Activated naive CD8-positive, alpha-beta T cell treated with anti-CD3 and anti-CD28 coated beads, Interleukin-2, amount 50 U/mL, for 24 hours (primary cell): ENCODE measurements at regions not wholly inside any gene's neighbourhood (a gene's known extent, or its start where the extent isn't known, plus 50 kb on each side); places are given as distances from the start of the nearest gene placed in this dataset.
A peak's percentile ranks its signal among the peaks of the same experiment; 100 is the strongest.

Experiments used
- ATAC-seq: fragments of 150-1000 bp; cut with Tn5 transposase; one replicate; pipeline ENCODE4 v1.10.0; 2021
- DNase-seq: peaks from one replicate; pipeline ENCODE4 v3.0.0; 2021
- H3K27ac Mint-ChIP-seq: one replicate; pipeline ENCODE4 v1.8.0; 2021; ENCODE audit warnings: mild to moderate bottlenecking, mixed read lengths
- H3K27me3 Mint-ChIP-seq: one replicate; pipeline ENCODE4 v1.8.0; 2021; ENCODE audit warnings: mixed read lengths
- H3K36me3 Mint-ChIP-seq: one replicate; pipeline ENCODE4 v1.8.0; 2021; ENCODE audit warnings: low read depth, mixed read lengths
- H3K4me1 Mint-ChIP-seq: one replicate; pipeline ENCODE4 v1.8.0; 2021; ENCODE audit warnings: mixed read lengths
- H3K4me3 Mint-ChIP-seq: one replicate; pipeline ENCODE4 v1.8.0; 2021; ENCODE audit warnings: mild to moderate bottlenecking, moderate library complexity, mixed read lengths
- H3K9me3 Mint-ChIP-seq: one replicate; pipeline ENCODE4 v1.8.0; 2021; ENCODE audit warnings: mixed read lengths

- no peak overlapping the region for H3K4me3 Mint-ChIP-seq
- no peak for ATAC-seq
- no peaks in the 10 kb centered on the region for H3K9me3 Mint-ChIP-seq
- H3K27me3 Mint-ChIP-seq, result no peaks in the 10 kb centered on the region
- DNase-seq, result no peak
- H3K27ac Mint-ChIP-seq, result no peak overlapping the region
- peaks cover 3% of the 10 kb centered on the region for H3K4me1 Mint-ChIP-seq
- no peaks in the 10 kb centered on the region for H3K36me3 Mint-ChIP-seq
Observed at GRCh38 chr11:103624708-103625623, 411.5 kb upstream of the DDI1 start.

- ATAC-seq, result no peak
- H3K4me1 Mint-ChIP-seq, result peaks cover 3% of the 10 kb centered on the region
- no peak for DNase-seq
Observed at GRCh38 chr11:103625624-103625965, 410.8 kb upstream of the DDI1 start.

GRCh38 chr11:103628121-103628520 is 408.3 kb upstream of the DDI1 start:
- ATAC-seq (no peak), DNase-seq (no peak)
- no peaks in the 10 kb centered on the region for H3K27me3 Mint-ChIP-seq
- H3K4me1 Mint-ChIP-seq, result peaks cover 3% of the 10 kb centered on the region
- no peak overlapping the region for H3K4me3 Mint-ChIP-seq
- no peaks in the 10 kb centered on the region for H3K36me3 Mint-ChIP-seq
- H3K9me3 Mint-ChIP-seq, result no peaks in the 10 kb centered on the region
- H3K27ac Mint-ChIP-seq, result no peak overlapping the region

More at GRCh38 chr11:103625624-103625965, 410.8 kb upstream of the DDI1 start:
- Mint-ChIP-seq H3K27ac (no peak overlapping the region), H3K9me3 (no peaks in the 10 kb centered on the region), H3K27me3 (no peaks in the 10 kb centered on the region), H3K36me3 (no peaks in the 10 kb centered on the region), H3K4me3 (no peak overlapping the region)

- H3K27ac Mint-ChIP-seq, result no peak overlapping the region
- DNase-seq (no peak), ATAC-seq (no peak)
- no peaks in the 10 kb centered on the region for H3K27me3 Mint-ChIP-seq
- no peaks in the 10 kb centered on the region for H3K36me3 Mint-ChIP-seq
- H3K9me3 Mint-ChIP-seq, result no peaks in the 10 kb centered on the region
- no peaks in the 10 kb centered on the region for H3K4me1 Mint-ChIP-seq
- H3K4me3 Mint-ChIP-seq, result no peak overlapping the region
Observed at GRCh38 chr11:103631841-103632240, 404.6 kb upstream of the DDI1 start.

- Mint-ChIP-seq H3K27ac (no peak overlapping the region), H3K27me3 (no peaks in the 10 kb centered on the region), H3K4me1 (no peaks in the 10 kb centered on the region), H3K4me3 (no peak overlapping the region), H3K36me3 (no peaks in the 10 kb centered on the region), H3K9me3 (no peaks in the 10 kb centered on the region)
- ATAC-seq (no peak), DNase-seq (no peak)
Observed at GRCh38 chr11:103633068-103633788, 403.2 kb upstream of the DDI1 start.

GRCh38 chr11:103633819-103634590 is 402.4 kb upstream of the DDI1 start:
- Mint-ChIP-seq H3K9me3 (no peaks in the 10 kb centered on the region), H3K4me3 (no peak overlapping the region), H3K36me3 (no peaks in the 10 kb centered on the region), H3K4me1 (no peaks in the 10 kb centered on the region), H3K27me3 (no peaks in the 10 kb centered on the region), H3K27ac (no peak overlapping the region)
- no peak for DNase-seq
- no peak for ATAC-seq

GRCh38 chr11:103636232-103636631 is 400.2 kb upstream of the DDI1 start:
- Mint-ChIP-seq H3K27ac (no peak overlapping the region), H3K4me1 (no peaks in the 10 kb centered on the region), H3K36me3 (no peaks in the 10 kb centered on the region), H3K27me3 (no peaks in the 10 kb centered on the region), H3K9me3 (no peaks in the 10 kb centered on the region), H3K4me3 (no peak overlapping the region)
- ATAC-seq (no peak), DNase-seq (no peak)

GRCh38 chr11:103637295-103637694 is 399.1 kb upstream of the DDI1 start:
- no peak for DNase-seq
- H3K36me3 Mint-ChIP-seq, result no peaks in the 10 kb centered on the region
- no peak overlapping the region for H3K27ac Mint-ChIP-seq
- no peaks in the 10 kb centered on the region for H3K9me3 Mint-ChIP-seq
- H3K4me1 Mint-ChIP-seq, result no peaks in the 10 kb centered on the region
- no peak for ATAC-seq
- no peak overlapping the region for H3K4me3 Mint-ChIP-seq
- H3K27me3 Mint-ChIP-seq, result no peaks in the 10 kb centered on the region

- ATAC-seq (no peak), DNase-seq (no peak)
- H3K9me3 Mint-ChIP-seq, result no peaks in the 10 kb centered on the region
- no peaks in the 10 kb centered on the region for H3K4me1 Mint-ChIP-seq
- no peak overlapping the region for H3K4me3 Mint-ChIP-seq
- no peaks in the 10 kb centered on the region for H3K27me3 Mint-ChIP-seq
- H3K36me3 Mint-ChIP-seq, result no peaks in the 10 kb centered on the region
- H3K27ac Mint-ChIP-seq, result no peak overlapping the region
Observed at GRCh38 chr11:103637831-103638230, 398.6 kb upstream of the DDI1 start.

- peaks cover 7% of the 10 kb centered on the region for H3K4me1 Mint-ChIP-seq
- no peak for ATAC-seq
- no peaks in the 10 kb centered on the region for H3K36me3 Mint-ChIP-seq
- no peaks in the 10 kb centered on the region for H3K9me3 Mint-ChIP-seq
- no peak overlapping the region for H3K27ac Mint-ChIP-seq
- no peak overlapping the region for H3K4me3 Mint-ChIP-seq
- no peaks in the 10 kb centered on the region for H3K27me3 Mint-ChIP-seq
- DNase-seq, result no peak
Observed at GRCh38 chr11:103644676-103645075, 391.8 kb upstream of the DDI1 start.

GRCh38 chr11:103648054-103648453 is 388.4 kb upstream of the DDI1 start:
- no peaks in the 10 kb centered on the region for H3K36me3 Mint-ChIP-seq
- no peak overlapping the region for H3K4me3 Mint-ChIP-seq
- ATAC-seq (no peak), DNase-seq (no peak)
- peaks cover 9% of the 10 kb centered on the region for H3K9me3 Mint-ChIP-seq
- no peak overlapping the region for H3K27ac Mint-ChIP-seq
- peaks cover 13% of the 10 kb centered on the region for H3K4me1 Mint-ChIP-seq
- H3K27me3 Mint-ChIP-seq, result no peaks in the 10 kb centered on the region

- H3K4me3 Mint-ChIP-seq, result no peak overlapping the region
- ATAC-seq (peak; percentile 64), DNase-seq (no peak)
- H3K27me3 Mint-ChIP-seq, result no peaks in the 10 kb centered on the region
- peaks cover 13% of the 10 kb centered on the region for H3K4me1 Mint-ChIP-seq
- H3K9me3 Mint-ChIP-seq, result peaks cover 9% of the 10 kb centered on the region
- no peaks in the 10 kb centered on the region for H3K36me3 Mint-ChIP-seq
- no peak overlapping the region for H3K27ac Mint-ChIP-seq
Observed at GRCh38 chr11:103648670-103649400, 387.6 kb upstream of the DDI1 start.

GRCh38 chr11:103649401-103649895 is 387.0 kb upstream of the DDI1 start:
- ATAC-seq (no peak), DNase-seq (no peak)
- no peak overlapping the region for H3K27ac Mint-ChIP-seq
- H3K4me3 Mint-ChIP-seq, result no peak overlapping the region
- no peaks in the 10 kb centered on the region for H3K27me3 Mint-ChIP-seq
- H3K36me3 Mint-ChIP-seq, result no peaks in the 10 kb centered on the region
- H3K4me1 Mint-ChIP-seq, result peaks cover 13% of the 10 kb centered on the region
- peaks cover 9% of the 10 kb centered on the region for H3K9me3 Mint-ChIP-seq

GRCh38 chr11:103650330-103650729 is 386.1 kb upstream of the DDI1 start:
- H3K36me3 Mint-ChIP-seq, result no peaks in the 10 kb centered on the region
- ATAC-seq (no peak), DNase-seq (no peak)
- H3K27ac Mint-ChIP-seq, result no peak overlapping the region
- peaks cover 13% of the 10 kb centered on the region for H3K4me1 Mint-ChIP-seq
- no peaks in the 10 kb centered on the region for H3K27me3 Mint-ChIP-seq
- peaks cover 9% of the 10 kb centered on the region for H3K9me3 Mint-ChIP-seq
- no peak overlapping the region for H3K4me3 Mint-ChIP-seq
